ENCODE measurements at regions not wholly inside any gene's neighbourhood (a gene's known extent, or its start where the extent isn't known, plus 50 kb on each side); places are given as distances from the start of the nearest gene placed in this dataset.

DNA sequence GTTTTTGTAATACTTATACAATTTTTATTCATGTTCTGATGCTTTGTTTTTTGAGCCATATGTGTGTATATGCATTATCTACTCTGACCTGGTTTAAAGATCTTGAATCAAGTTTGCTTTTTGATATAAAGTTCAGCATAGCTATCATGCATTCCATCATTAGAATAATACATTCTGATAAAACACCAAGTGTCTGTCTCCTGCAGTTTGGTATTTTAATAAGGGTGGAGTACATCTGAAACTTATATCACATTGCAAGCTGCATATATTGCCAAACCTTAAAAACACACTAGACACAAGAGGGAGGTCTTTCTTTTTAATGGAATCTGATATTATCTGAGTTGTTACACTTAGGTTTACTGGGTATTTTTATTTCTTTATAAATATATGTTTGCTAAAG is 102.8 kb upstream of the ADAMTSL1 start:
- H3K9me3 Mint-ChIP-seq, result peaks cover 2% of the 10 kb centered on the region
- no peak for ATAC-seq (ENCODE audit: low read depth)

GRCh38 chr9:18371621-18372020 is 102.3 kb upstream of the ADAMTSL1 start:
- intact Hi-C loops (cut with micrococcal nuclease), result no loop called here
- CTCF ChIA-PET, result no interaction called here
- H3K36me3 Mint-ChIP-seq (ENCODE audit: low read depth), result no peaks in the 10 kb centered on the region
- peaks cover 2% of the 10 kb centered on the region for H3K9me3 Mint-ChIP-seq
- H3K4me3 Mint-ChIP-seq, result no peak overlapping the region
- H3K27me3 Mint-ChIP-seq, result no peaks in the 10 kb centered on the region
- DNase-seq (no peak), ATAC-seq (ENCODE audit: low read depth) (no peak)
- TF ChIP-seq CTCF (IDR thresholded peaks at IDR 0.05), result no peak
- H3K27ac Mint-ChIP-seq, result no peak overlapping the region
- POLR2A ChIA-PET, result no interaction called here
- H3K4me1 Mint-ChIP-seq, result no peaks in the 10 kb centered on the region

More for the DNA sequence above, 102.8 kb upstream of the ADAMTSL1 start:
- Mint-ChIP-seq H3K4me1 (no peaks in the 10 kb centered on the region), H3K27me3 (no peaks in the 10 kb centered on the region), H3K4me3 (no peak overlapping the region), H3K36me3 (ENCODE audit: low read depth) (no peaks in the 10 kb centered on the region), H3K27ac (no peak overlapping the region)
- TF ChIP-seq CTCF (IDR thresholded peaks at IDR 0.05), result no peak
- intact Hi-C loops (cut with micrococcal nuclease), result no loop called here
- ChIA-PET POLR2A (no interaction called here), CTCF (no interaction called here)
- DNase-seq, result no peak

- ATAC-seq (ENCODE audit: low read depth), result no peak
- no peaks in the 10 kb centered on the region for H3K4me1 Mint-ChIP-seq
- POLR2A ChIA-PET, result no interaction called here
These were observed 94.7 kb upstream of the ADAMTSL1 start for GRCh38 chr9:18379073-18379811.

DNA sequence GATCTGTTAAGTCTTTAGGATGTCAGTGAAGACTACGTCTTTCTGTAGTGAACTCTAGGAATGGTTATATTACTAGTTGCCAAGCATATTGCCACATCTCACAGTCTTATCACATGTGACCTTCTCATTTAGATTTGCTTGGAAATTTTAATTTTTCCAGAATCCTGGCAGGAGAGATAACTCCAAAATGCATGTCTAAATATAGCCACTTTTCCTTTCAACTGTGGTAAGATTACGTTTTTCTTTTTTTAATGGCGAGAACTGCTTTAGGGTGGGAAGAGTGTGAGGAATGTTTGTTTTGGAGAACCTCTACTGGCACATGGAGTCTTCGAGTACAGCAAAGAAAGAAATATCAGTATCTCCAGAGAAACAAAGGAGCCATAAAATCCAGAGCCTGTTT is 91.7 kb upstream of the ADAMTSL1 start:
- H3K27me3 Mint-ChIP-seq, result no peaks in the 10 kb centered on the region
- no peaks in the 10 kb centered on the region for H3K36me3 Mint-ChIP-seq (ENCODE audit: low read depth)
- H3K4me1 Mint-ChIP-seq, result no peaks in the 10 kb centered on the region
- POLR2A ChIA-PET, result no interaction called here
- H3K4me3 Mint-ChIP-seq, result no peak overlapping the region
- no peaks in the 10 kb centered on the region for H3K9me3 Mint-ChIP-seq
- ATAC-seq (ENCODE audit: low read depth) (no peak), DNase-seq (no peak)
- CTCF ChIA-PET, result no interaction called here
- H3K27ac Mint-ChIP-seq, result no peak overlapping the region
- TF ChIP-seq CTCF (IDR thresholded peaks at IDR 0.05), result no peak
- intact Hi-C loops (cut with micrococcal nuclease), result no loop called here

More at GRCh38 chr9:18379073-18379811, 94.7 kb upstream of the ADAMTSL1 start:
- no peaks in the 10 kb centered on the region for H3K9me3 Mint-ChIP-seq
- H3K27ac Mint-ChIP-seq, result no peak overlapping the region
- H3K27me3 Mint-ChIP-seq, result no peaks in the 10 kb centered on the region
- DNase-seq, result no peak
- H3K36me3 Mint-ChIP-seq (ENCODE audit: low read depth), result no peaks in the 10 kb centered on the region
- intact Hi-C loops (cut with micrococcal nuclease), result no loop called here
- no peak overlapping the region for H3K4me3 Mint-ChIP-seq
- CTCF ChIA-PET, result no interaction called here
- no peak for TF ChIP-seq CTCF (IDR thresholded peaks at IDR 0.05)

DNA sequence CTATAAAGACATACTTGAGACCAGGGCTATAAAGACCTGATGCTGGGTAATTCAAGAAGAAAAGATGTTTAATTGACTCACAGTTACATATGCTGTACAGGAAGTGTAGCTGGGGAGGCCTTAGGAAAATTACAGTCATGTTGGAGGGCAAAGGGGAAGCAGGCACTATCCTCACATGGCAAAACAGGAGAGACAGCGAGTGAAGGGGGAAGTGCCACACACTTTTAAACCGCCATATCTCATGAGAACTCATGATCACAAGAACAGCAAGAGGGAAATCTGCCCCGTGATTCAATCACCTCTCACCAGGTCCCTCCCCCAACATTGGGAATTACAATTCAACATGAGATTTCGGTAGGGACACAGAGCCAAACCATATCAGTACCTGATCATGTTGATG is 89.9 kb upstream of the ADAMTSL1 start:
- intact Hi-C loops (cut with micrococcal nuclease), result no loop called here
- DNase-seq (no peak), ATAC-seq (ENCODE audit: low read depth) (no peak)
- Mint-ChIP-seq H3K4me3 (no peak overlapping the region), H3K4me1 (no peaks in the 10 kb centered on the region), H3K36me3 (ENCODE audit: low read depth) (no peaks in the 10 kb centered on the region), H3K27ac (no peak overlapping the region), H3K27me3 (no peaks in the 10 kb centered on the region), H3K9me3 (no peaks in the 10 kb centered on the region)
- CTCF ChIA-PET, result no interaction called here
- TF ChIP-seq CTCF (IDR thresholded peaks at IDR 0.05), result no peak
- POLR2A ChIA-PET, result no interaction called here

Data from activated B cell treated with CpG ODN at 0.5 μM for 24 hours (primary cell).